HEK293 (cell line): ENCODE measurements at regions not wholly inside any gene's neighbourhood (a gene's known extent, or its start where the extent isn't known, plus 50 kb on each side); places are given as distances from the start of the nearest gene placed in this dataset.
A peak's percentile ranks its signal among the peaks of the same experiment; 100 is the strongest.

Experiments
- CTCF ChIA-PET: fragments of 350-600 bp; formaldehyde crosslinking; extraction: SDS; loops from one replicate; lab custom pipeline; 2021; ENCODE audit warnings: antibody characterized with exemption; lab: Yijun Ruan, JAX
- POLR2A ChIA-PET: fragments of 300-600 bp; formaldehyde crosslinking; extraction: SDS; loops from one replicate; lab custom pipeline; 2020; ENCODE audit warnings: antibody characterized with exemption, inconsistent platforms; lab: Yijun Ruan, JAX
- H3K27ac ChIP-seq: fragments of 200-500 bp; sonication (Bioruptor generic); 2 replicates; pipeline ENCODE4 v1.5.1; 2014; ENCODE audit warnings: low read depth, low read length, control low read depth, inconsistent platforms; ENCODE audit errors: extremely low read depth
- H3K36me3 ChIP-seq, 2 experiments: fragments of 200-500 bp in 1 of 2; sonication (Bioruptor generic) in 1 of 2; 1 replicate in 1 of 2; 2 replicates in 1 of 2; pipeline ENCODE4 v1.5.1; 2014 to 2017; ENCODE audit warnings: inconsistent platforms in 2 of 2, low read length in 2 of 2; ENCODE audit not compliant: control insufficient read depth in 2 of 2, insufficient read depth in 1 of 2
- H3K4me1 ChIP-seq: fragments of 200-500 bp; sonication (Bioruptor generic); 2 replicates; pipeline ENCODE4 v1.5.1; 2014; ENCODE audit warnings: mild to moderate bottlenecking, low read length, inconsistent platforms; ENCODE audit not compliant: control insufficient read depth, insufficient read depth
- H3K4me3 ChIP-seq: 2 replicates; pipeline ENCODE4 v1.5.1; 2011; ENCODE audit warnings: low read depth, mild to moderate bottlenecking, control low read depth, low read length, moderate library complexity
- H3K9me3 ChIP-seq: fragments of 200-500 bp; sonication (Bioruptor generic); 2 replicates; pipeline ENCODE4 v1.5.1; 2014; ENCODE audit warnings: low read depth, low read length, inconsistent platforms; ENCODE audit not compliant: control insufficient read depth, insufficient read depth
- BCL11B ChIP-seq: fragments of 450-650 bp; formaldehyde crosslinking; IDR thresholded peaks from 2 replicates; pipeline ENCODE4 v1.5.1; 2016; ENCODE audit warnings: low read depth, missing biosample characterization, missing genetic modification characterization
- FEZF1 ChIP-seq: fragments of 450-650 bp; formaldehyde crosslinking; IDR thresholded peaks from 2 replicates; pipeline ENCODE4 v1.5.1; 2016; ENCODE audit warnings: missing biosample characterization, missing genetic modification characterization
- GLIS1 ChIP-seq: fragments of 450-650 bp; formaldehyde crosslinking; IDR thresholded peaks from 2 replicates; pipeline ENCODE4 v1.5.1; 2016; ENCODE audit warnings: missing biosample characterization, missing genetic modification characterization
- IKZF3 ChIP-seq: fragments of 450-650 bp; IDR thresholded peaks from 2 replicates; pipeline ENCODE4 v1.5.0; 2018; ENCODE audit warnings: missing biosample characterization, mild to moderate bottlenecking, missing genetic modification characterization, moderate library complexity
- INSM2 ChIP-seq: fragments of 450-650 bp; formaldehyde crosslinking; IDR thresholded peaks from 2 replicates; pipeline ENCODE4 v1.5.1; 2016; ENCODE audit warnings: missing biosample characterization, missing genetic modification characterization
- KLF1 ChIP-seq: fragments of 450-650 bp; formaldehyde crosslinking; IDR thresholded peaks from 2 replicates; pipeline ENCODE4 v1.5.1; 2016; ENCODE audit warnings: missing biosample characterization, missing genetic modification characterization
- KLF16 ChIP-seq: fragments of 450-650 bp; formaldehyde crosslinking; IDR thresholded peaks from 2 replicates; pipeline ENCODE4 v1.5.1; 2017; ENCODE audit warnings: missing biosample characterization, missing genetic modification characterization
- OSR2 ChIP-seq: fragments of 450-650 bp; formaldehyde crosslinking; IDR thresholded peaks from 2 replicates; pipeline ENCODE4 v1.5.1; 2016; ENCODE audit warnings: missing biosample characterization, missing genetic modification characterization
- PRDM1 ChIP-seq: fragments of 450-650 bp; formaldehyde crosslinking; IDR thresholded peaks from 2 replicates; pipeline ENCODE4; 2016; ENCODE audit warnings: missing biosample characterization, missing genetic modification characterization
- SP7 ChIP-seq: fragments of 450-650 bp; formaldehyde crosslinking; IDR thresholded peaks from 2 replicates; pipeline ENCODE4 v1.5.1; 2016; ENCODE audit warnings: missing biosample characterization, missing genetic modification characterization
- TRIM28 ChIP-seq: IDR thresholded peaks from 2 replicates; pipeline ENCODE4 v1.6.1; 2011; ENCODE audit warnings: low read length, control low read depth, borderline replicate concordance
- ZBTB20 ChIP-seq: fragments of 450-650 bp; formaldehyde crosslinking; IDR thresholded peaks from 2 replicates; pipeline ENCODE4 v1.5.1; 2016; ENCODE audit warnings: missing biosample characterization, missing genetic modification characterization
- ZBTB44 ChIP-seq: fragments of 450-650 bp; IDR thresholded peaks from 2 replicates; pipeline ENCODE4 v1.5.1; 2018; ENCODE audit warnings: missing biosample characterization, mild to moderate bottlenecking, missing genetic modification characterization
- ZIC2 ChIP-seq: fragments of 450-650 bp; formaldehyde crosslinking; IDR thresholded peaks from 2 replicates; pipeline ENCODE4 v1.5.1; 2016; ENCODE audit warnings: missing biosample characterization, missing genetic modification characterization
- ZNF184 ChIP-seq: fragments of 450-650 bp; IDR thresholded peaks from 2 replicates; pipeline ENCODE4 v1.5.1; 2018; ENCODE audit warnings: missing biosample characterization, mild to moderate bottlenecking, missing genetic modification characterization
- ZNF19 ChIP-seq: fragments of 450-650 bp; formaldehyde crosslinking; IDR thresholded peaks from 2 replicates; pipeline ENCODE4; 2016; ENCODE audit warnings: missing biosample characterization, missing genetic modification characterization, low read depth
- ZNF335 ChIP-seq: fragments of 450-650 bp; formaldehyde crosslinking; conservative IDR thresholded peaks from 2 replicates; pipeline ENCODE4 v1.5.1; 2016; ENCODE audit warnings: missing biosample characterization, missing genetic modification characterization
- ZNF394 ChIP-seq: fragments of 450-650 bp; formaldehyde crosslinking; IDR thresholded peaks from 2 replicates; pipeline ENCODE4 v1.5.1; 2016; ENCODE audit warnings: missing biosample characterization, missing genetic modification characterization, mild to moderate bottlenecking, moderate library complexity, borderline replicate concordance
- ZNF660 ChIP-seq: fragments of 450-650 bp; IDR thresholded peaks from 2 replicates; pipeline ENCODE4 v1.5.1; 2018; ENCODE audit warnings: missing biosample characterization, mild to moderate bottlenecking, missing genetic modification characterization
- ZNF704 ChIP-seq: fragments of 450-650 bp; formaldehyde crosslinking; IDR thresholded peaks from 2 replicates; pipeline ENCODE4 v1.5.1; 2016; ENCODE audit warnings: missing biosample characterization, missing genetic modification characterization
- ZNF843 ChIP-seq: fragments of 450-650 bp; formaldehyde crosslinking; IDR thresholded peaks from 2 replicates; pipeline ENCODE4 v1.5.1; 2016; ENCODE audit warnings: missing biosample characterization, missing genetic modification characterization
- ZXDB ChIP-seq: fragments of 450-650 bp; formaldehyde crosslinking; IDR thresholded peaks from 2 replicates; pipeline ENCODE4 v1.5.1; 2016; ENCODE audit warnings: missing biosample characterization, missing genetic modification characterization
- TF ChIP-seq, protein P1 (sequence below): fragments of 450-650 bp; formaldehyde crosslinking; IDR thresholded peaks from 2 replicates; pipeline ENCODE4 v1.5.1; 2016; ENCODE audit warnings: missing biosample characterization, missing genetic modification characterization
- TF ChIP-seq, protein P2 (sequence below): fragments of 450-650 bp; formaldehyde crosslinking; IDR thresholded peaks from 2 replicates; pipeline ENCODE4 v1.5.1; 2017; ENCODE audit warnings: missing biosample characterization, missing genetic modification characterization
- TF ChIP-seq, protein P3 (sequence below): fragments of 450-650 bp; formaldehyde crosslinking; IDR thresholded peaks from 2 replicates; pipeline ENCODE4 v1.5.1; 2017; ENCODE audit warnings: missing biosample characterization, missing genetic modification characterization

GRCh38 chr1:83764209-83764608 is 234.7 kb downstream of the TTLL7 start:
- Histone ChIP-seq H3K4me3 (no peak overlapping the region), H3K9me3 (no peaks in the 10 kb centered on the region), H3K27ac (no peak overlapping the region), H3K4me1 (peaks cover 15% of the 10 kb centered on the region; the same call in 1 of the 2 replicates), H3K36me3 (no peaks in the 10 kb centered on the region)
- POLR2A ChIA-PET = no interaction called here
- CTCF ChIA-PET = interaction anchor here (0.6 kb wide), 1 partner anchor 676 kb away, joined by 10 read pairs; no protein-coding TSS in a partner anchor
- TF ChIP-seq IKZF3 (tag by site-specific recombination) = 0 out of 2 replicates have a peak, but pooled peaks have one; percentile 29
- TF ChIP-seq ZNF184 (tag by site-specific recombination) = no peak
- TF ChIP-seq FEZF1 (tag by site-specific recombination) = no peak

- H3K27ac ChIP-seq = no peak overlapping the region
- ChIA-PET POLR2A (no interaction called here), CTCF (no interaction called here)
- H3K4me1 ChIP-seq = peaks cover 12% of the 10 kb centered on the region; the same call in 1 of the 2 replicates
- H3K36me3 ChIP-seq = no peaks in the 10 kb centered on the region
- TF ChIP-seq ZNF704 (no peak), PRDM1 (tag by site-specific recombination) (peak; percentile 47; the same call in 1 of the 2 replicates), ZBTB20 (peak; percentile 86), ZNF843 (tag by site-specific recombination) (peak; percentile 87; the same call in 1 of the 2 replicates), ZNF335 (tag by site-specific recombination) (peak; percentile 42), KLF1 (tag by site-specific recombination) (no peak), SP7 (tag by site-specific recombination) (peak; percentile 93), INSM2 (tag by site-specific recombination) (no peak), ZNF660 (tag by site-specific recombination) (0 out of 2 replicates have a peak, but pooled peaks have one; percentile 12), OSR2 (tag by site-specific recombination) (peak; percentile 34; the same call in 1 of the 2 replicates), ZNF19 (tag by site-specific recombination) (no peak), ZBTB44 (tag by site-specific recombination) (0 out of 2 replicates have a peak, but pooled peaks have one; percentile 43), ZIC2 (tag by site-specific recombination) (no peak), TRIM28 (peak; percentile 78; the same call in 1 of the 2 replicates), BCL11B (0 out of 2 replicates have a peak, but pooled peaks have one; percentile 20), GLIS1 (tag by site-specific recombination) (no peak), ZNF394 (tag by site-specific recombination) (no peak), KLF16 (tag by site-specific recombination) (peak; percentile 40; the same call in 1 of the 2 replicates), FEZF1 (tag by site-specific recombination) (peak; percentile 84), ZXDB (tag by site-specific recombination) (peak; percentile 65)
- TF ChIP-seq, protein P1, sequence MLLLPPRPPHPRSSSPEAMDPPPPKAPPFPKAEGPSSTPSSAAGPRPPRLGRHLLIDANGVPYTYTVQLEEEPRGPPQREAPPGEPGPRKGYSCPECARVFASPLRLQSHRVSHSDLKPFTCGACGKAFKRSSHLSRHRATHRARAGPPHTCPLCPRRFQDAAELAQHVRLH (tag by site-specific recombination) = peak; percentile 73; the same call in 1 of the 2 replicates
- TF ChIP-seq, protein P2, sequence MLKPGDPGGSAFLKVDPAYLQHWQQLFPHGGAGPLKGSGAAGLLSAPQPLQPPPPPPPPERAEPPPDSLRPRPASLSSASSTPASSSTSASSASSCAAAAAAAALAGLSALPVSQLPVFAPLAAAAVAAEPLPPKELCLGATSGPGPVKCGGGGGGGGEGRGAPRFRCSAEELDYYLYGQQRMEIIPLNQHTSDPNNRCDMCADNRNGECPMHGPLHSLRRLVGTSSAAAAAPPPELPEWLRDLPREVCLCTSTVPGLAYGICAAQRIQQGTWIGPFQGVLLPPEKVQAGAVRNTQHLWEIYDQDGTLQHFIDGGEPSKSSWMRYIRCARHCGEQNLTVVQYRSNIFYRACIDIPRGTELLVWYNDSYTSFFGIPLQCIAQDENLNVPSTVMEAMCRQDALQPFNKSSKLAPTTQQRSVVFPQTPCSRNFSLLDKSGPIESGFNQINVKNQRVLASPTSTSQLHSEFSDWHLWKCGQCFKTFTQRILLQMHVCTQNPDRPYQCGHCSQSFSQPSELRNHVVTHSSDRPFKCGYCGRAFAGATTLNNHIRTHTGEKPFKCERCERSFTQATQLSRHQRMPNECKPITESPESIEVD (tag by site-specific recombination) = peak; percentile 85
- TF ChIP-seq, protein P3, sequence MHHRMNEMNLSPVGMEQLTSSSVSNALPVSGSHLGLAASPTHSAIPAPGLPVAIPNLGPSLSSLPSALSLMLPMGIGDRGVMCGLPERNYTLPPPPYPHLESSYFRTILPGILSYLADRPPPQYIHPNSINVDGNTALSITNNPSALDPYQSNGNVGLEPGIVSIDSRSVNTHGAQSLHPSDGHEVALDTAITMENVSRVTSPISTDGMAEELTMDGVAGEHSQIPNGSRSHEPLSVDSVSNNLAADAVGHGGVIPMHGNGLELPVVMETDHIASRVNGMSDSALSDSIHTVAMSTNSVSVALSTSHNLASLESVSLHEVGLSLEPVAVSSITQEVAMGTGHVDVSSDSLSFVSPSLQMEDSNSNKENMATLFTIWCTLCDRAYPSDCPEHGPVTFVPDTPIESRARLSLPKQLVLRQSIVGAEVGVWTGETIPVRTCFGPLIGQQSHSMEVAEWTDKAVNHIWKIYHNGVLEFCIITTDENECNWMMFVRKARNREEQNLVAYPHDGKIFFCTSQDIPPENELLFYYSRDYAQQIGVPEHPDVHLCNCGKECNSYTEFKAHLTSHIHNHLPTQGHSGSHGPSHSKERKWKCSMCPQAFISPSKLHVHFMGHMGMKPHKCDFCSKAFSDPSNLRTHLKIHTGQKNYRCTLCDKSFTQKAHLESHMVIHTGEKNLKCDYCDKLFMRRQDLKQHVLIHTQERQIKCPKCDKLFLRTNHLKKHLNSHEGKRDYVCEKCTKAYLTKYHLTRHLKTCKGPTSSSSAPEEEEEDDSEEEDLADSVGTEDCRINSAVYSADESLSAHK (tag by site-specific recombination) = peak; percentile 78; the same call in 1 of the 2 replicates
- no peak overlapping the region for H3K4me3 ChIP-seq
- no peaks in the 10 kb centered on the region for H3K9me3 ChIP-seq
Measured at GRCh38 chr1:83763361-83764095, 235.4 kb downstream of the TTLL7 start.
